ENCODE measurements at regions not wholly inside any gene's neighbourhood (a gene's known extent, or its start where the extent isn't known, plus 50 kb on each side); places are given as distances from the start of the nearest gene placed in this dataset.
"Not testable (repeated sequence)": the region's sequence is repeated elsewhere in the genome, so short reads cannot be mapped to it uniquely, and the experiment has no call there.

GRCh38 chr13:33554919-33555791, 262.8 kb upstream of the RFC3 start:
- DNase-seq (ENCODE audit: low spot score): no peak

DNA sequence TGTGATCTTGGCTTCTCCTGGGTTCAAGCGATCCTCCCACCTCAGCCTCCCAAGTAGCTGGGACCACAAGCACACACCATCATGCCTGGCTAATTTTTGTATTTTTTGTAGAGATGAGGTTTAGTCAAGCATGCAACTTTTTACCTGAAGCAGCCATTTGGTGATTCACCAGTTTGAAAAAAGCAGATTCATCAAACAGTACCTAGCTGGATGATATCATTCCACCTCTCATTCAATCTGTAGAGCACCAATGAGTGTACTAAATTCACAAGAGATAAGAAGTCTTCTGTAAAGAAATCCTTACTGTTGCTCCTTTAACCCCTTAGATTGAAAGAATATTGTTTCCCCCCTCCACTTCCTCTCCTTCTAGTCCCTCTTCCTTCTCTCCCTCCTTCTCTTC, 261.1 kb upstream of the RFC3 start:
- DNase-seq (ENCODE audit: low spot score): no peak

DNA sequence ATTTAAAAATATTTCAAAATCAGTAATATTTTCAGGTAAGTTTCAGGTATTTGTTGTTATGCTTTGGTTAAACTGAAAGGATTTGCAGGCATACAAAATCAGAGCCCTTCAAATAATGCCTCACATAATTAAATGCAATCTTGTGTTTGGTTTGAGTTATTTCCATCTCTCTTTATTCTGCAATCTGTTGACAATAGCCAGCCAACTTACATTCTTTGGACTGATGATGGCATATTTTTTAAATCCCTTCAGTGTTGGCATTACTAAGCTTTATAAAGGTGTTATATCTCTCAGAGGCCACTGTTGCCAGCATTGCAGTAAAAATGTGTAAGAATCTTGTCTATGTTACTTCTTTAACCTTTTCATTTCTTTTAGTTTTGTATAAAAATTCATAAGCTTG, 257.2 kb upstream of the RFC3 start:
- no peak for DNase-seq (ENCODE audit: low spot score)

- DNase-seq (ENCODE audit: low spot score): no peak
Measured at GRCh38 chr13:33561627-33562026, 256.3 kb upstream of the RFC3 start.

- DNase-seq (ENCODE audit: low spot score): no peak
Measured at GRCh38 chr13:33571618-33572017, 246.3 kb upstream of the RFC3 start.

GRCh38 chr13:33572322-33572721, 245.6 kb upstream of the RFC3 start:
- not testable (repeated sequence) for DNase-seq (ENCODE audit: low spot score)

- no peak for DNase-seq (ENCODE audit: low spot score)
Measured at GRCh38 chr13:33575378-33575777, 242.6 kb upstream of the RFC3 start.

GRCh38 chr13:33577007-33577406, 240.9 kb upstream of the RFC3 start:
- no peak for DNase-seq (ENCODE audit: low spot score)

DNA sequence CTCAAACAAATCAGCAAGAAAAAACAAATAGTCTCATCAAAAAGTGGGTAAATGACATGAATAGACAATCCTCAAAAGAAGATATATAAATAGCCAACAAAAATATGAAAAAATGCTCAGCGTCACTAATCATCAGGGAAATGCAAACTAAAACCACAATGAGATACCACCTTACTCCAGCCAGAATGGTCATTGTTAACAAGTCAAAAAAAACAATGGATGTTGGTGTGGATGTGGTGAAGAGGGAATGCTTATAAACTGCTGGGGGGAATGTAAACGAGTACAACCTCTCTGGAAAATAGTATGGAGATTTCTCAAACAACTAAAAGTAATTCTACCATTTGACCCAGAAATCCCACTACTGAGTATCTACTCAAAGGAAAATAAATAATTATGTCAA, 239.2 kb upstream of the RFC3 start:
- no peak for DNase-seq (ENCODE audit: low spot score)

GRCh38 chr13:33582121-33582520, 235.8 kb upstream of the RFC3 start:
- no peak for DNase-seq (ENCODE audit: low spot score)

- DNase-seq (ENCODE audit: low spot score): no peak
Measured at GRCh38 chr13:33583398-33583797, 234.6 kb upstream of the RFC3 start.

DNA sequence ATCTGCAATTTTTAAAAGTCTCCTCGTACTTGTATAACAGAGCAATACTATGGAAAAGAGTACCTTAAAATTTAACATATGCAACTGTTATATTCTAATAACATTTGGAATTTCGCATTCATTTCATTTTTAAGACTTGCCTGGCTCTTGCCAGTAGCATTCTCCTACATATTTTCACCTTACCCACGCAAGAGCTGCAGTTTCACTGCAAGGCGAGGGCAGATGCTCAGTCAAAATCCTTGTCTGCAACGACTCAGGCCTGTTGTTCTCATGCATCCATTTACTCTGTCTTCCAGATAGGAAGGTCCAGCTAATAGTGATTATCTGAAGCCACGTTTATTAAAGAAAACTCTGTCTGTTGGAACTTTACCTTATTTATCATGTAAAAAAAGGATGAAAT, 227.0 kb upstream of the RFC3 start:
- DNase-seq (ENCODE audit: low spot score): no peak

DNA sequence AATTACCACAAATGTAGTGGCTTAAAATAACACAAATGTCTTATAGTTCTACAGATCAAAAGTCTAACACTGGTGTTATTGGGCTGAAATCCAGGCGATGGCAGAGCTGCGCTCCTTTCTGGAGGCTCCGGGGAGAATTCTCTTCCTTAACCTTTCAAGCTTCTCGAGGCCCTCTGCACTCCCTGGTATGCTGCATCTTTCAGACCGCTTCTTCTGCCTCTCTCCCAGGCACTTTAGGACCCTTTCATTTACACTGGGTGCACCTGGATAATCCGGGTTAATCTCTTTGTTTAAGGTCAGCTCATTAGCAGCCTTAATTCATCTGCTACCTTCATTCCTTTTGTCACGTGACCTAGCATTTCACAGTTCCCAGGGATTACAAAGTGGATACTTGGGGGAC, 211.3 kb upstream of the RFC3 start:
- no peak for DNase-seq (ENCODE audit: low spot score)

GRCh38 chr13:33610438-33611120, 207.4 kb upstream of the RFC3 start:
- no peak for DNase-seq (ENCODE audit: low spot score)

GRCh38 chr13:33611121-33611805, 206.7 kb upstream of the RFC3 start:
- peak; percentile 24 for DNase-seq (ENCODE audit: low spot score)

GRCh38 chr13:33612641-33613638, 205.0 kb upstream of the RFC3 start:
- no peak for DNase-seq (ENCODE audit: low spot score)

DNA sequence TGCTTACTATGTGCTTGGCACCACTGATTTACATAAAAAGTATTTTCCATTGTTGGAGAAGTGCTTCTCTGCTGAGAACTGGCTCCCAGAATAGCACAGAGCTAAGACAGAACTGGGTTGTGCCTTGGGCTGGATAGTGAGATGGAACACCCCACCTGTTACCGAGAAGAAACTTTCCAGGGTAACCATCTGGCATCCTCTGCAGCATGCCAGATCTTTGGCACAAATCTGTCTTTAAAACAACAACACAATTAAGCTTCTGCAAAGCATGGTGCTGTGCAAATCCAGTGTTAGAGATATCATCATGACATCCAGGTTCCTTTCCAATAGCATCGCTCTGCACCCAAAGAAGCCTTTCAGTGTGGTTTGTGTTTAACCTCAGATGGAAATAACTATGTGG, 202.5 kb upstream of the RFC3 start:
- no peak for DNase-seq (ENCODE audit: low spot score)

DNA sequence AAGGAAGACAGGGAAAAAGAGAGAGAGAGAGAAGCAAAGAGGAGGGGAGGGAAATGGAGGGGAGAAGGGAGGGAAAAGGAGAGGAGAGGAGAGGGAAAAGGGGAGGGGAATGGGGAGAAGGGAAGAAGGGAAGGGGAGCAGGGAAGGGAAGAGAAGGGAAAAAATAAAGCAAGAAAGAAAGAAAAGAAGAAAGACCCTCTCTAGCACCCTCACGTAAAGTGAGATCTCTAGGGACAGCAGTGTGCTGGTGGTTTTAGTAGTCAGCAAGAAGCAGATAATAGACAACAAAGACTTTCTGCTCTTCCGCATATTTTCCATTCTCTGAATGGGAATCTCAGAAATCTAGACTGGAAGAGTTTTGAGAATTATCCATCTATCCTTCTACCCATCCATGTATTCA, 201.8 kb upstream of the RFC3 start:
- no peak for DNase-seq (ENCODE audit: low spot score)

DNA sequence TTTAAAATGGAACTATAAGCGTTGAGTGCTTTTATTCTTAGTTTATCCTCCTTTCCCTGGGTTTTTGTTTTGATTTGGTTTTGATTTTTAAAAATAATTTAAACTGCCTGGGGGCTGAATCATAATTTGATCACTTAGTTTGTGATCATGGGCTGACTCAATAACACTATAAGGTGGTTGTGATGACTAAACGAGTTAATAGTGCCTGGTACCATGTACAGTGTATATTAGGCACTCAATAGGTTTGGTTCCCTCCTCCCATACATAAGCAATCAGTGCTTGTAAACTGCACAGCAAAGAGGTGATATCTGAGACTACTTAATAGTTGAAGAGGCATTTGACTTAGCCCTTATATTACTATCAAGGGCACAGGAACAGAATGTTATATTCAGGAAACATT, 200.9 kb upstream of the RFC3 start:
- no peak for DNase-seq (ENCODE audit: low spot score)

- DNase-seq (ENCODE audit: low spot score): no peak
Measured at GRCh38 chr13:33624253-33624652, 193.7 kb upstream of the RFC3 start.

- DNase-seq (ENCODE audit: low spot score): no peak
Measured at GRCh38 chr13:33624740-33625139, 193.2 kb upstream of the RFC3 start.

- no peak for DNase-seq (ENCODE audit: low spot score)
Measured at GRCh38 chr13:33626407-33626806, 191.5 kb upstream of the RFC3 start.

Data from hepatic stellate cell (primary cell).